NCI-H69 (cell line): ENCODE measurements at regions not wholly inside any gene's neighbourhood (a gene's known extent, or its start where the extent isn't known, plus 50 kb on each side); places are given as distances from the start of the nearest gene placed in this dataset.
A peak's percentile ranks its signal among the peaks of the same experiment; 100 is the strongest.

Source experiments
- DNase-seq: peaks from one replicate; lab custom pipeline; 2025; lab: John Stamatoyannopoulos, UW

- peak; percentile 9 for DNase-seq
Measured at GRCh38 chr1:38258085-38258627, 211.6 kb upstream of the POU3F1 start.

GRCh38 chr1:38257374-38257773 lies 210.8 kb upstream of the POU3F1 start:
- DNase-seq, result no peak

- DNase-seq, result no peak
Measured at GRCh38 chr1:38256072-38256471, 209.5 kb upstream of the POU3F1 start.

GRCh38 chr1:38253314-38253713 lies 206.7 kb upstream of the POU3F1 start:
- DNase-seq, result no peak

- DNase-seq, result no peak
Measured at GRCh38 chr1:38250356-38250755, 203.8 kb upstream of the POU3F1 start.

GRCh38 chr1:38249001-38249400 lies 202.4 kb upstream of the POU3F1 start:
- no peak for DNase-seq

GRCh38 chr1:38246955-38247952 lies 200.7 kb upstream of the POU3F1 start:
- no peak for DNase-seq

GRCh38 chr1:38244218-38244845 lies 197.7 kb upstream of the POU3F1 start:
- DNase-seq, result peak; percentile 35

GRCh38 chr1:38243106-38243505 lies 196.5 kb upstream of the POU3F1 start:
- DNase-seq, result peak; percentile 56

GRCh38 chr1:38242506-38242905 lies 195.9 kb upstream of the POU3F1 start:
- DNase-seq, result peak; percentile 4

- DNase-seq, result peak; percentile 63
Measured at GRCh38 chr1:38241594-38242334, 195.2 kb upstream of the POU3F1 start.

- no peak for DNase-seq
Measured at GRCh38 chr1:38240618-38241017, 194.0 kb upstream of the POU3F1 start.

- peak; percentile 57 for DNase-seq
Measured at GRCh38 chr1:38239258-38239835, 192.8 kb upstream of the POU3F1 start.

GRCh38 chr1:38238294-38238693 lies 191.7 kb upstream of the POU3F1 start:
- no peak for DNase-seq

- DNase-seq, result no peak
Measured at GRCh38 chr1:38235705-38236104, 189.1 kb upstream of the POU3F1 start.

GRCh38 chr1:38231941-38232340 lies 185.3 kb upstream of the POU3F1 start:
- no peak for DNase-seq

GRCh38 chr1:38228718-38229117 lies 182.1 kb upstream of the POU3F1 start:
- no peak for DNase-seq

GRCh38 chr1:38225745-38226144 lies 179.2 kb upstream of the POU3F1 start:
- DNase-seq, result no peak

GRCh38 chr1:38223391-38223790 lies 176.8 kb upstream of the POU3F1 start:
- DNase-seq, result no peak

- DNase-seq, result no peak
Measured at GRCh38 chr1:38222891-38223290, 176.3 kb upstream of the POU3F1 start.

GRCh38 chr1:38221006-38221649 lies 174.5 kb upstream of the POU3F1 start:
- no peak for DNase-seq
